ENCODE measurements at regions not wholly inside any gene's neighbourhood (a gene's known extent, or its start where the extent isn't known, plus 50 kb on each side); places are given as distances from the start of the nearest gene placed in this dataset.
"Not testable (repeated sequence)": the region's sequence is repeated elsewhere in the genome, so short reads cannot be mapped to it uniquely, and the experiment has no call there.

GRCh38 chr6:68139130-68139529 lies 496.0 kb upstream of the ADGRB3 start:
- DNase-seq = no peak

GRCh38 chr6:68134796-68135195 lies 500.3 kb upstream of the ADGRB3 start:
- DNase-seq = no peak

DNA sequence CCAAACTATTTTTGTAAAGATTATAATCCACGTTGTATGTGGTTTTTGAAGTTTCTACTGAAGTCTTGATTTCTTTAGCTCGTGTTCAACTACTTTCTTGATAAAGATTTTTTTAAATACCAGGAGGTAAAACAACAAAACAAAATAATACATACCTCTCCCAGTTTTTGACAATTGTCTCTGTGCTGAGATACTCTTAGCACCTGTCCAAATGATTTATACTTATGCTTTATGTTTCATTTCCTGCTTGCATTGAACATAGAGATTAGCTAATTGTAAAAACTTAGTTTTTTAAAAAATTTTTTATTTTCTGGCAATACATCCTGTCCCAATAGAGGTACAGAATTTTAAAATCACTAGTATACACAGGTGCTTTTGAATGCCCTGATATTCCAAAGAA lies 506.9 kb upstream of the ADGRB3 start:
- no peak for DNase-seq

GRCh38 chr6:68127074-68127473 lies 508.0 kb upstream of the ADGRB3 start:
- DNase-seq = no peak

DNA sequence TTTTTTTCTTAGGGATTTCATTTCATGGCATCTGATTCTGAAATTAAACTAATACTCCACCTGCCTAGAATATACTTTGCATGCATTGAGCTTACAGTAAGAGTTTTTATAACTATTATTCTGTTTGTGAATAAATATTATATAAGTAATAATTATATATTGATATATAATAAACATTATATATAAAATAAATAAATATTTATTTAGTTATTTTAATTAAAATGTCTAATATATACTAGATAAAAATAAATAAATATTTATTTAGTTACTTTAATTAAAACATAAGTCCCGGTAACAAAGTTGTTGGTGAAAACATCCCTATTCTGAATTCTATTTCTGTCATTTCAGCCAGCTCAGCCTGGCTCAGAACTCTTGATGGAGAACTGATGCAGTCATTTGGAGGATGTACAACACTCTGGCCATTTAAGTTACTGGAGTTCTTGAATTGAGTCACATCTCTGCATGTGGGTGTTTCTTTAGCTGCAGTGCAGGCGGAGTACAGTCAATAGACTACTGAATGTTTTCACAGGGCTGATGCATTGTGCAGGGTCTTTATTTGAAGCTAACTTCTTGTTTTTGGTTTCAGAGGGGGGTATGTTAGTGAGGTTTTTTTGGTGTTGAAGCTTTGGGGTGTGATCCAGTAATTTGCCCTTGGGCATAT lies 508.9 kb upstream of the ADGRB3 start:
- DNase-seq = no peak

DNA sequence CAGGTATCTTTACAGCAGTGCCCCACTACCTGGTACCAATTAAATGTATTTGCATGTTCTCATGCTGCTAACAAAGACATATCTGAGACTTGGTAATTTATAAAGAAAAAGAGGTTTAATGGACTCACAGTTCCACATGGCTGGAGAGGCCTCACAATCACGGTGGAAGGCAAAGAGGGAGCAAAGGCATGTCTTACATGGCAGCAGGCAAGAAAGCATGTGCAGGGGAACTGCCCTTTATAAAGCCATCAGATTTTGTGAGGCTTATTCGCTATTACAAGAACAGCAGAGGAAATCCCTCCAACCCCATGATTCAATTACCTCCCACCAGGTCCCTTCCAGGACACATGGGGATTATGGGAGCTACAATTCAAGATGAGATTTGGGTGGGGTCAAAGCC lies 512.1 kb upstream of the ADGRB3 start:
- not testable (repeated sequence) for DNase-seq

DNA sequence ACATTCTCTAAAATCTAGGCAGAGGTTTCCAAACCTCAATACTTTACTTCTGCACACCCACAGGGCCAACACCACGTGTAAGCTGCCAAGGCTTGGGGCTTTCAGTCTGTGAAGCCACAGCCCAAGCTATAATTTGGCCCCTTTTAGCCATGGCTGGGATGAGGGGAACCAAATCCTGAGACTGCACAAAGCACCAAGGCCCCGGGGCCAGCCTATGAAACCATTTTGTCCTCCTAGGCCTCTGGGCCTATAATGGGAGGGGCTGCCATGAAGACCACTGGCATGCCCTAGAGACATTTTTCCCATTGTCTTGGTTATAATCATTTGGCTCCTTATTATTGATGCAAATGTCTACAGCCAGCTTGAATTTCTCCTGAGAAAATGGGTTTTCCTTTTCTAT lies 513.0 kb upstream of the ADGRB3 start:
- no peak for DNase-seq

GRCh38 chr6:68120954-68121353 lies 514.1 kb upstream of the ADGRB3 start:
- not testable (repeated sequence) for DNase-seq

DNA sequence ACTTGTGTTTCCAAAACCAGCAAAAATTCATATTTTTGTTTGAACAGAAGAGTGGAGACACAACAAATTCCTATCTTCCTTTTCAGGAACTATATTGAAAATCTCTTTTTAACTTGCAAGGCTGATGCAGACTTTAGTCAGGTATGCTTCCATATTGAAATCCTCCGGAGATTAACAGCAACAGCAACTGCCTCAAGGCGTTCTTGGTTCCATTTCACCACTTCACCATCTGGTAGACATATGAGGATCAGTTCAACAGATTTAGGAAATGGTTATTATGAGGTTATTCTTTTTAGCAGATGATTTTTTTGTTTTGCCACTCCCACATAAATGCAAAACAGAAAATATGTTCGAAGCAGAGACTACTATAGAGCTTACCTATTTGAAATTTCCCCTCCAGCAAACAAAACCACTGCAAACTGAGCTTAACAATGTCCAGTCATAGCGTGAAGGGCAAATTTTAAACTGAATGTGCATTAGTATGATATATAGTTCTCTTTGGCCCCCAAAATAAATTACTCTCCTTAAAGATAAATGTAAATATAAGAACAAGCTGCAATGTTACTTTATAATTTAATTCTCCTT lies 520.5 kb upstream of the ADGRB3 start:
- DNase-seq = no peak

DNA sequence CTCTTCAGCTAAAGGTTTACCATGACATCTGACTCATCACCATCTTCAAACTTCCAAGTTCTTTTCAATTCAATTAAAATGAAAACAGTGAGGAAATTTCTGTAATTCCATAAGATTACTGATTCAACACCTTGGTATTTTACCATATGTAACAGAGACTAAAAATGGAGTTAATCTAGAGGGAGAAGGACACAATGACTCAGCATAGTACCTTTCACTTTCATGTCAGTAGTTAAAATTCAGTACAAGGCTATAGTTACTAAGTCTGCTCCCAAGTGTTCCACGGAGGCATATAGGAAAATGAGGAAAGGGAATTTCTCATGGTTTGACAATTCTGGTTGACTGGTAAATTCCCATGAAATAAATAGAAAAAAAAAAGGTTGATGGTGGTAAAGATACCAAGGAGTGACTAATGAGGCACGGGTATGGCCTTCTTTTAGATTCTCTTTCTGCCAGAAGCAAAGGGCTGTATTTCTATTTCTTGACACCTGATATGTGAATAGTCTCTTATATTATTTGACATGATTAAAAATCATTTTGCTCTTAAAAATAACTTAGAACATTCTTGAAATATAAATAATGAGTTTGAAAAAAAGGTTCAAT lies 526.7 kb upstream of the ADGRB3 start:
- no peak for DNase-seq

DNA sequence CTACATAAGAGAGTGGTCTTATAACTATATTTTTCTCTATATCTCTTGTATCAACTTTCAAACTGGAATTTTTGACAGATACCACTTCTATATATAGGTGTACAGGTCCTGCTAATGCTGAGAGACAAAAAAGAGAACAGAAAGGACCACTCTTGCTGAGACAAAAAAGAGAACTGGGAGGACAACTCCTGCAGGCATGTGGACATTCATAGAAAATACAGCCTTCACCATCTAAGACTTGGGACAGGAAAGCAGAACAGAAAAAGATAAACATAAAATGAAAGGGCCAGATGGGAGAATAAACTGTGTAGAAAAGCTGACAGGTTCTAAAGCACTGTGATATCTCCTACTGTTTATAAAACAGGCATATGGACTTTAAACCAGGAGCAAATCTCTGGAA lies 541.0 kb upstream of the ADGRB3 start:
- DNase-seq = no peak

- DNase-seq = no peak
These were observed 547.5 kb upstream of the ADGRB3 start for GRCh38 chr6:68087399-68088133.

- no peak for DNase-seq
These were observed 548.9 kb upstream of the ADGRB3 start for GRCh38 chr6:68086199-68086598.

DNA sequence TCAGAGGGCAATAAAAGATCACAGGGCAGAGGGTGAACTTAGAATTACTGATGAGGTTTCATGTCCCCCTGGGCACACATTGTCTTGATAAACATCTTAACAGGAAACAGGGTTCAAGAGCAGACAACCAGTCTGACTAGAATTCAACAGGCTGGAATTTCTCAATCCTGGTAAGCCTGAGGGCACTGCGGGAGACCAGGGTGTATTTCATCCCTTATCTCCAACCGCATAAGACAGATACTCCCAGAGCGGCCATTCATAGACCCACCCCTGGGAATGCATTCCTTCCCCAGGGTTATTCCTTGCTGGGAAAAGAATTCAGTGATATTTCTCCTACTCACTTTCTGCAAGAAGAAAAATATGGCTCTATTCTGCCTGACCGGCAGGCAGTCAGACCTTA lies 549.5 kb upstream of the ADGRB3 start:
- DNase-seq = not testable (repeated sequence)

DNA sequence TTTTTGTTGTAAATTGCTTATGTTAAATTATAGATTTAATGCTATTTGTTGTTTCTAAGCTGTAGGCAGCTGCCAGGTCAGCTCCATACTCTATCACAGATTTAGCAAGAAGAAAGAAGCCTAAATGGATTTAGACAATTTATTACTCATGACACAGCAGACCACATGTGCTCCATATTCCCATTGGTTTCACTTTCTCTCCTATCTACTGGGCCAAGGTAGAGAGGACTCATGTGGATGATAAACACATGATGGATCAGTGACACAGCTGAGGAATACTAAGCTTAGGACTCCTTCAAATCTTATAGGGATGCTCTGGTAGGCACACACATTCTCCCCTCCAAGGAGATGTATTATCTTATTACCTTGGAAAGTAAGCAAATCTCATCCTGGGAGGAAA lies 553.0 kb upstream of the ADGRB3 start:
- DNase-seq = no peak

DNA sequence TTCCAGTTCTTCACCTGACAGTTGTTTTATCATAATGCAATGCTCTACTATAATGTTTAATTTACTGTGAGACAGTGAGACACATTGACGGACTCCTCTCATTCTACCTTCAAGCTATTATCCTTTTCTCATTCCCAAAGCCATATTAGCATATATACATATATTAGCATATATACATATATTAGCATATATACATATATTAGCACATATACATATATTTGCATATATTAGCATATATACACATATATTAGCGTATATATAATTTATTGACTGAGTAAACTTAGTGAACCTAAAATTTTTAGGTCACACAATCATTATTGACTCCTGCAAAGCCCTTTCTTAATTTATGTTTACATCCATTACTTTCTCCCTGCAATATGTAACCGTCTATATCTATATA lies 555.0 kb upstream of the ADGRB3 start:
- DNase-seq = no peak

DNA sequence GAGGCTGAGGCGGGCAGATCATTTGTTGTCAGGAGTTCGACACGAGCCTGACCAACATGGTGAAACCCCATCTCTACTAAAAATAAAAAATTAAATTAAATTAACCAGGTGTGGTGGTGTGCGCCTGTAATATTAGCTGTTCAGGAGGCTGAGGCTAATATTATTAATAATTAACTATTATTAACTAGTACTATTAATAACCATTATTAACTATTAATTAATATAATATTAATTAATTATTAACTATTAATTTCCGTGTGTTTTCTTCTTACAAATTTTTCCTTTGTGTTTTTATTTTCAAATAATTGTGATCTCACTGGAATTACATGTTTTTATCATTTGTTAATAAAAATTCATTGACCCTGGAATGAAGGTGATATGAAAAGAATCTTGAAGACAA lies 557.4 kb upstream of the ADGRB3 start:
- no peak for DNase-seq

GRCh38 chr6:68071740-68072139 lies 563.3 kb upstream of the ADGRB3 start:
- DNase-seq = no peak

DNA sequence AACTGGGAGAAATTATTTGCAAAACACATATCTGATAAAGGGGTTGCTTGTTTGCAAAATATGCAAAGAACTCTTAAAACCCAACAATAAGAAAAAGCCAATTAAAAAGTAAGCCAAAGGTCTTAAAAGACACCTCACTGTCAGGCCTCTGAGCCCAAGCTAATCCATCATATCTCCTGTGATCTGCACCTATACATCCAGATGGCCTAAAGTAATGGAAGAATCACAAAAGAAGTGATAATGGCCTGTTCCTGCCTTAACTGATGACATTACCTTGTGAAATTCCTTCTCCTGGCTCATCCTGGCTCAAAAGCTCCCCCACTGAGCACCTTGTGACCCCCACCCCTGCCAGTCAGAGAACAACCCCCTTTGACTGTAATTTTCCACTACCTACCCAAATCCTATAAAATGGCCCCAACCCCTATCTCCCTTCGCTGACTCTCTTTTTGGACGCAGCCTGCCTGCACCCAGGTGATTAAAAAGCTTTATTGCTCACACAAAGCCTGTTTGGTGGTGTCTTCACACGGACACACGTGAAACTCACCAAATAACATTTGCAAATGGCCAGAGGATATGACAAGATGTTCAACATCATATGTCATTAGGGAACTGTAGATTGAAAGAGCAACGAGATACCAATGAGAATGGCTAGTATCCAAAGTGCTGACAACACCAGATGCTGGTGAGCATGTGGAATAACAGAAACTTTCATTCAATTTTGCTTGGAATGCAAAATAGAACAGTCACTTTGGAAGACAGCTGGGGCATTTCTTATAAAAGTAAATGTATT lies 565.0 kb upstream of the ADGRB3 start:
- DNase-seq = no peak

DNA sequence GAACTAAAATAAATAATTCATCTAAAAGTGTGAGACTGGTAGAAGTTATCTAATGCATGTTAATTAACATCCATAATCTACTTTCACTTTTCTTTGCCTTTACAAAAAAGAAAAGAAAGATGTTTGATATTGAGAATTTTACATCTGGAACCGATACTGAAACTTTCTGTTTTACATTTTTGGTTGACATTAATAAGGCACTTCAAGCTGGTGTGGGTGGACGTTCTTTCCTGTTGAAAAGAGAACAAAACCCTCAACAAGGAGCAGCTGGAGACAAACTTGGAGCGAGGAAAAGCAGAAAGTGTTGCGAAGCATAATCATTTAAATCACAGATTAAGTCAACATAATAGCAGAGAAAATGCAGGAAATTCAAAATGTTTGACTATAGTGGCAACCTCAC lies 575.2 kb upstream of the ADGRB3 start:
- DNase-seq = no peak

GRCh38 chr6:68059261-68059660 lies 575.8 kb upstream of the ADGRB3 start:
- no peak for DNase-seq

DNA sequence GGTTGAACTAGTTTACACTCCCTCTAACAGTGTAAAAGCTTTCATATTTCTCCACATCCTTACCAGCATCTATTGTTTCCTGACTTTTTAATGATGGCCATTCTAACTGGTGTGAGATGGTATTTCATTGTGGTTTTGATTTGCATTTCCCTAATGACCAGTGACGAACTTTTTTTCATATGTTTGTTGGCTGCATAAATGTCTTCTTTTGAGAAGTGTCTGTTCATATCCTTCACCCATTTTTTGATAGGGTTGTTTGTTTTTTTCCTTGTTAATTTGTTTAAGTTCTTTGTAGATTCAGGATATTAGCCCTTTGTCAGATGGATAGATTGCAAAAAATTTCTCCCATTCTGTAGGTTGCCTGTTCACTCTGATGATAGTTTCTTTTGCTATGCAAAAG lies 578.5 kb upstream of the ADGRB3 start:
- DNase-seq = not testable (repeated sequence)

GRCh38 chr6:68054756-68055155 lies 580.3 kb upstream of the ADGRB3 start:
- no peak for DNase-seq

Measured in activated T-cell treated with anti-CD3 and anti-CD28 coated beads, Interleukin-2, amount 50 U/mL, for 1 hour (primary cell).